Caki2 (cell line): ENCODE measurements at regions not wholly inside any gene's neighbourhood (a gene's known extent, or its start where the extent isn't known, plus 50 kb on each side); places are given as distances from the start of the nearest gene placed in this dataset.

Experiments
- DNase-seq: peaks from one replicate; pipeline ENCODE4 v3.0.0-alpha.2; 2015; ENCODE audit warnings: low read depth
- in situ Hi-C: cut with HindIII; loops from 2 replicates; pipeline ENCODE4 v1.10.0; 2016; ENCODE audit warnings: low sequenced_read_pairs, low pct_unique_long_range_greater_than_20kb, mixed read lengths

DNA sequence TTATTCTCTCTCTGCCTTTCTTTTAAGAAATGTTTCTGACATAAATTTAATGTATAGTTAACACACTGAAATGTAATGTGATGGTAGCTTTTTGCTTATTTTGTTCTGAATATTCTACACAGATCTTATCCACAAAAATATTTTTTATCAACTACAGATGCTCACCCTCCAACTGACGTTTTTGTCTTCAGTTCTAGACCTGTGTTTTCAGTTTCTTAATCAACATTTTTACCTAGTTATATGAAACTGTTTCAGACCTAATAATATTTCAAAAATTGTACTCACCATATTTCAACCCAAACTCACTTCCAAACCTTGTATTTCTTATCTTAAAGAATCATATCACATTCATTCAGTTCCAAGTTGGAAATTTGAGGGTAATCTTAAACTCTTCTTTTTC lies 452.8 kb downstream of the RFPL4B start:
- in situ Hi-C loops, result no loop called here

DNA sequence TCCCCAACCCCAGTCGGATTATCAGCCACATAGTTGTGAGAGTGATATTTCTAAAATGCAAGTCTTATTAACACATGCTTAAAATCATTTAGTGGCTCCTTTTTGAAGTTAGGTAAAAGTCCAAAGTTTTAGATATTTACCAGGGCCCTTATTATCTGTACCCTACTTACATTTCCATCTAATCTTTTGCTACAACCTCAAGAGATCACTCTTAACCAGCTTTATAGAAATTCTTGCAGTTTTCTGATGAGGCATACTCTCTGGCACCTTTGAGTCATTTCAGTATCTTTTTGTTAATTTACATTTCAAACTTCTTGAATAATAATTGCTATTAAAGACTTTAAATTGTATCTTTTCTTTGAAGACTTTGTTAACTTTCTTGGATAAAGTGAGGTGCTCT lies 453.3 kb downstream of the RFPL4B start:
- DNase-seq, result no peak
- in situ Hi-C loops, result no loop called here

More for the DNA sequence above, 452.8 kb downstream of the RFPL4B start:
- DNase-seq, result no peak

DNA sequence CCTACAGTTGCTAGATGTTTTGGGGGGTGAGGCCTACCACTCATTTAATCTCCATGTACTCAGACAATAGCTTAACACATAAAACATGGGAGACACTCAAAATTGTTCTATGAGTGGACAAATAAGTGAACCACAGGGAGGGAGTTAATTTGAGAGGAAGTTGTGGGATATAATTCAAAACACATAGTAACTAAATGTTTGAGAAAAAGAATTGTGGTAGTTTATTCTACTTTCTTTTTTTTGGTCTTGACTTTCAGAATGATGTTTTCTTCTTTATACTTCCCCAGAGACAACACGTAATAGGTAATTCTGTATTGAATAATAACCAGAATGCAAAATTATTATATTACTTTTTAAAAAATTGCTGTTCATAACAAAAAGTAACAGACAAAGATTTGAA lies 453.8 kb downstream of the RFPL4B start:
- in situ Hi-C loops, result no loop called here
- no peak for DNase-seq

DNA sequence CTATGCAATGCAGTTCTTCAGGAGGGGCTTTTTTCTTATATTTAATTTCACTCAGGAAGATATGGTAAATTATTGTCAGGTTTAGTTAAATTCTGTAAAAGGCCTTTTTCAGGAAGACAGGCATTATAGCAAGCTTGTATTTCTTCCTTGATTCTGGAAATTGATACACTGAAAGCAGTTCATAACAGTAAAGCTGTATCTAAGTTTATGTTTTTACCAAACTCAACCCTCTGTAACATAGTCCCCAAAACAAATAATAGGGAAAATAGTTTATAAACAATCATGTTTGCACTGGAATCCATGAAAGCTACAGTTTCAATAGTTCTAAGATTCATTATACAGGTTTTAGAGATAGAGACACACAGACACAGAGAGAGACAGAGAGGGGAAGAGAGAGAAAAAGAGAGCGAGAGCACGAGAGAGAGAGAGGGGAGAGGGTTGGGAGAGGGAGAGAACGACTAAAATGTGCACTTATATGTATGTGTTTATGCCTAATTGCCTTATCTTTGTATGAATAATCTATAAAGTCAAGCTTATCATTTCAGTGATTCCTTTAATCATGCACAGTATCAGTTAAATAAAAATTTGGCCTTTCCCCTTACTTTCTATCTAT lies 454.4 kb downstream of the RFPL4B start:
- no peak for DNase-seq
- in situ Hi-C loops, result no loop called here

DNA sequence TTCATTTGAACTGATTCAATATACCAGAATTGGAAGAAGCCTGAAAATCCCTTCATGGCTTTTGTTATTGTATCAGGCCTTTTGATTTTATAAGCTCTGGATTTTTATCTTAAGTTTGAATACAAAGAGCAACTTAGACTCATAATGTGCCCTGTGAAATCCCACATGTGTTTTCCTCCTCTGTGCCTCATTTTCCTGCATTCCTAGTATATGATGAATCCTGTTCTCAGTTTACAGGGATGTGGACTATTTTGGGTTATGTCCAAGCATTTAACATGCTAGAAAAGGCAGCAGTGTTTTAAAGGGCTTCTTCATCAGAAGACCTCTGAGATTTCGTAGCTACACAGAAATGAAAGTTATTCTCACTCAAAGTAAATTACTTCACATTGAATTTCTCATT lies 455.0 kb downstream of the RFPL4B start:
- no peak for DNase-seq
- in situ Hi-C loops, result no loop called here

DNA sequence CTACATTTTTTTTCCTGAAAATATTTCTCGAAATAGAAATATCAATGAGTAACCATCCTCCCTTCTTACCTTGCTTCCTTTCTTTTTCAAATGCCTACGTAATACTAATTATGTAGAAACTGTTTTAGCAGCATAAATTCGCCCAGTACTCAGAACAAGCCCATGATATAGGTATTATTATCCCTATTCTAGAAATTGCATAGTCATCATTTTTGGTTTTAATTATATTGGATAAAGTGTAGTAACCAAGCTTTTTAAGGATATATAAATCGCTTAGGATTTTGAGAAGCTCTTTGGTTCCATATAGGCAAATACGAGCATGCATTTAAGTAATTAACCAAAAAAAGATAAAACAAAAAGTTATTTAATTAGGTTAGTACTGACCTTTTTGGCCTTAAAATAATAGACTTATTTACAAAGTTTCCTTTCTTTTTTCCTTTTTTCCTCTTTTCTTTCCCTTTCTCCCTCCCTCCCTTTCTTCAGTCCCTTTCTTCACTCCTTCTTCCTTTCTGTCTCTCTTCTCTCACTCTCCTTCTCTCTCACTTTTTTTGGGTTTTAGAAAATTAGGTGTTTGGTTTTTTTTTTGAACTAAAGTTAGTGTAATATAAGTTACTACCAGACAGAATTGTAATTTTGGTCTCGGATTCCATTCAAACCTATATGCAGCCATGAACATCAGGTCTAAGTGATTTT lies 457.7 kb downstream of the RFPL4B start:
- no peak for DNase-seq
- in situ Hi-C loops, result no loop called here

DNA sequence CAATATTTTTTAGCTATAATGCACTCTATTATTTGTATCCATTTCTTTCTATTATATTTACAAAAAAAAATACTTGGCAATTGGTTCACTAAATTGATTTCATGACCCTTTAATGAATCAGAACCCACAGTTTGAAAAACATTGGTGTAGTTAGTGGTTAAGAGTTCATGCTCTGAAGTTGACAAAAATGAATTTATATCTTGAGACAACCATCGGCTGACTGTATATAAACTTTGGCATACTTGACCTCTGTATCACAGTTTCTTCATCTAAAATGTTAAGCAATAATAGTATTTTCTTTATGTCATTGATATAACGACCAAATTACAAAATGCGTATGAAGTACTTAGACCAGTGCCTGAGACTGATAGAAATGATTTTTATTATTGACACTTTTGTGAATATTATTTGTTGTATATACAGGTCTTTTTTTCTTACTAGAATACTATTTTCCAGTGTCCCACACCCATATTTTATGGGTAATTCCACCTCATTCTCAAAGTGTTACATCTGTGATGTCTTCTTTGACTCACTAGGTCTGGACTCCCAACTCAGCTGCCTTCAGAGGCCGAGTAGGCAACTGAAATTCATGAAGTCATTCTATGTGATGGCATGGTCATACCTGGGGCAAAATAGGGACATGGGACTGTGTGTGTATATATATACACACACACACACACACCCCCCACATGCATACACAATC lies 459.2 kb downstream of the RFPL4B start:
- DNase-seq, result no peak
- in situ Hi-C loops, result no loop called here

DNA sequence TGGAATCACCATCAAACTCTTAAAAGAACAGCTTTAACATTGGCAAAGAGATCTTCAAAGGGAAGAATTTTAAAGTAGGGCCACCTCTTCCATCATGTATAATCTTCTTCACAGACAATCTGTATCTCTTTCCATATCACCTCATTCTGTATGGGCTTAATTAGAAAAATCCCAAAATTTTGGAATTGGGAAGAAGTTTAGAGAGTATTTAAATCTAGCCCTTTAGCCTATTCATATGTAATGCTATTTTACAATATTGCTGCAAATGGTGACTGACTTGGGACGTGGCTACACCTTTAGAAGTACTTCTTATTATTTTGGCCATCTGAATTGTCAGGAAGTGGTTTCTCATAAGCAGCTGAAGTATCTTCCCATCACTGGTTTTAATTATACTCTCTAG lies 474.3 kb downstream of the RFPL4B start:
- no peak for DNase-seq
- in situ Hi-C loops, result no loop called here

DNA sequence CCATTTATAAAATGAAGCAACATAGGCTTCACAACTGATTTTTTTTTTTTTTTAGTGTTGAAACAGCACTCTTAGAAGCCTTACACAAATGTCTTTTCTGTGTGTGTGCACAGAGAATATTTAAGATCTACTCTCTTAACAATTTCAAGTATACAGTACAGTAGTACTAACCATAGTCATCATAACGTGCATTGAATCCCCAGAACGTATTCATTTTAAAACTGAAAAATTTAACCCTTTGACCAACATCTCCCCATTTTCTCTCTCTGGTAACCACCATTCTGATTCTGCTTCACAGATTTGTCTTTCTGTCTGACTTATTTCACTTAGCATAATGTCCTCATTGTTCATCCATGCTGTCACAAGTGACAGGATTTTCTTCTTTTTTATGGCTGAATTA lies 475.6 kb downstream of the RFPL4B start:
- DNase-seq, result no peak
- in situ Hi-C loops, result no loop called here

DNA sequence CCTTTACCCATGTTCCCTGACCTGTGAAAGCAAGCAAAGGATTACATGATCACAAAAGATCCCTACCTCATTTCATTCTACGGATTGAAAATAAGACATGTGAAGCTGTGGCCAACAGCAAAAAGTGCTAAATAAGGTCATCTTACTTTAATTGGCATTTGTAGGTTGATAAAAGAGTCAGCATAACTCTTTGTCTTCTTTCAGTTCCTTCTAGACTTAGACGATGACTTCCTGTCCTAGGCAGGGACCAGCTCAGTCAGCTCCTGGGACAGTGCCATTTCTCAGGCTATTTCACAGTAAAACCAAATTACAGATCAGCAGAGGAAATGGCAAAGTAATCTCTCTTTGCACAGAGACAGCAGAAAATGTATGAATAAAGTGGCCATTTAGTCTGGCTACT lies 480.7 kb downstream of the RFPL4B start:
- DNase-seq, result no peak
- in situ Hi-C loops, result no loop called here

DNA sequence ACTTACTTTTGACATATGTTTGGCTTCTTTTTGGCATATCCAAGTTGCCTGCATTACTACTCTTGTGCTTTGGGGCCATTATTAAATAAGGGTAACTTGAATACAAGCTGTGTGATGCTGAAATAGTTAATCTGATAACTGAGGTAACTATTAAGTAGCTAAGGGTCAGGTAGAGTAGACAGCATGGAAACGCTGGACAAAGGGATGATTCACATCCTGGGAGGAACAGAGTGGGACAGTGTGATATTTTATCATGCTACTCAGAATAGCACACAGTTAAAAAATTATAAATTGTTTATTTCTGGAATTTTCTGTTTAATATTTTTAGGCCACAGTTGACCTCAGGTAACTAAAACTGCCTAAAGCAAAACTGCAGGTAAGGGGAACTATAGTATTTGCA lies 483.9 kb downstream of the RFPL4B start:
- in situ Hi-C loops, result no loop called here
- DNase-seq, result no peak

DNA sequence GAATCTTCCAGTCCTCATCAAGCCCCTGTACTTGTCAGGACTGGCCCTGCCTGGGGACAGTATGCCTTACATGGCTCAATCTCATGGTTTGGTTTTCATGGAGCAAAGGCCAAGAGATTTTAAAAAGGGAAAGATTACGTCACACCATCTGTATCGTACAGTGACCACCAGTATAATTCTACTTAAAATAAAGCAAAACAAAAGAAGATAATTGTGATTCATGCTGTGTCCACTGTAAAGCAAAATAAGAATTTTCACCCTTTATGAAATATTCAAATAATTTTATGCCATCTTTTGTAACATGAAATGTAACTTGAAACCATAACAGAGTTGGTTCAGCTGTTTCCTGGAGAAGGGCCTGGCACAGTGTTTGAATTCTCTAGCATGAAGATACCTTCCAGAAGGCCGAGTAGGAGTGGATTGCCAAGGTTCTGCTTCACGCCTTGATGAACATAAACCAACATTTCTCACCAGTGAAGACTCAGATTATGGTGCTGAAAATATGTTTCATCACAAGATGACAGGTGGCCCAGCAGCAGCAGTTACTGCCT lies 486.5 kb downstream of the RFPL4B start:
- no peak for DNase-seq
- in situ Hi-C loops, result no loop called here

DNA sequence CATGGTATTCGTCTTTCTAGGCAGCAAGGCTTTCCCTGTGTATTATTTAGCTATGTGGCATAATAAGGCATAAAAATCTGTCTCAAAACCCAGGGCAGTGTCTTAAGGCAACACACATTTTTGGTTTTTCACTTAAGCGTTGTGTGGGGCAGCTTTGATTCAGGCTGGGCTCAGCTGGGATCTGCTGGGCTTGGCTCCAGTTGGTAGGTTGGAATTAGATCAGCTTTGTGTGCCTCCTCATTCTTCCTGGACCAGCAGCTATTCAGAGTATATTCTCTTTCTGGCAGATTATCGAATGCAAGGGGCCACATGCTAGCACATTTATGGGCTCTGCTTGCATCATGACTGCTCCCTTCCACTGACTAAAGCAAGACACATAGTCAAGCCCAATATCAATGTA lies 487.9 kb downstream of the RFPL4B start:
- in situ Hi-C loops, result no loop called here
- DNase-seq, result no peak

DNA sequence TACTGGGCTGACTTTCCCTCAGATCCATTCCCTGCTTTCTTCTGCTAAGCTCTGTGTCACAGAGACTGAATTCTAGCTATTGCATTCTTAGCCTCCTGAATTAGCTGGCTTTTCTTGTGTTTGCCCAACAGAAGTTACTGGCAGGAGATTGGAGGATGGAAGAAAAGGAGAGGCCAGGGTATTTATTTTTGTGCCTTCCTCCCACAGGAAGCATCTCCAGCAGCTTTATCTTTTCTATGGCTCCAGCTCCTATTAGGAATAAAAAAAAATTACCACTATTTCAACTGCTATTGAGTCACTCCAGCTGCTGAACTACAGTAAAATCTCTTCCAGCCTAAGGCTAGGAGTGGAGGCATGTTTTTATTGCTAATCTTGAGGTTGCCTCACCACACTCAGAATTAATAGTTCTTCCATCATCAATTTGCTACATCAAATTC lies 492.4 kb downstream of the RFPL4B start:
- in situ Hi-C loops, result no loop called here
- DNase-seq, result no peak

DNA sequence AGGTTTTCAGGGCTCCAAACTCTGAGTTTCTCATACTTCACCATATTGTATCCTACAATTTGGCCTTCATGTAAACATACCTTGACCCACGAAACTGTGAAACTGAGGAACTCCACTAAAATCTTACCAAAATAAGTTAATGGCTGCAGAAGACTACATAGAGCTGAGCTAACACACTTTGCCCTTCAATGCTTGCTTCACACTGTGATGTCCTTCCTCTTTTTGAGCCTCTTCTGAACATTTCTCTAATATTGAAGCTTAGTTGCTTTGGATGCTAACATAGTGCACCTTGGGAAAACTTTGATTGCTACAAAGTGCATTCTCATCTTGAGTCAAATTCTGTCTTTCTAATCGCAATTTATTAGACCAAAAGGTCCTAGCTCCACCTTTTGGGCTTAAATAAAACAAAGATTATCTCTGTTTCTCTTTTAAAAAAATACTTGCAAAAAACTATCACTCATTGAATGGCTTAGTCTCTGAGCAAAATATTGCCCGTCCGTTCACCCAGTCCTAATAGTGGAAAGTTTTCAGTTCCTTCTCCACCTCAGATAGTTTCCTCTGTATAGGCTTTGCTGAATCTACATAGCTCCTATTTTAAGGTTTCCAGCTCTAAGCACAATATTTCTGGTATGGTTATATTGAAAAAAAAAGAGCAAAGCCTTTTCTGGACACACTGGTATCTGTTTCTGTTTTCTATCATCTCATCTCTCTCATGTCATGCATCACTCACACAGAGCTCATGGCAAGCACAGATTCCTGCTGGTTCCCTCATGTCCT lies 494.6 kb downstream of the RFPL4B start:
- in situ Hi-C loops, result no loop called here
- DNase-seq, result no peak

DNA sequence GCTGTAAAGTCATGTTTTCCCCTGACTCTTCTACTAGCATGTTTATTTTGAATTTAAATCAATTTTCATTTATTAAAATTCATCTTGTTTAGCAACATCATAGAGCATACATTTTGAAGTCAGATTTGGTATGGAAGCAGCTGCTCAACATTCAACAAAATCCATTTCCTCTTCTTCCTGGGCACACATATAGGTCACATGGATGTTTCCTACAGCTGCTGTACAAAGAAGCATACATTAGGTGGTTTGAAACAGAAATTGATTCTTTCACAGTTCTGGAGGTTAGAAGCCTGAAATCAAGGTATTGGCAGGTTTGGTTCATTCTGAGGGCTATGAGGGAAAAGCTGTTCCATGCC lies 495.2 kb downstream of the RFPL4B start:
- in situ Hi-C loops, result no loop called here
- DNase-seq, result no peak

DNA sequence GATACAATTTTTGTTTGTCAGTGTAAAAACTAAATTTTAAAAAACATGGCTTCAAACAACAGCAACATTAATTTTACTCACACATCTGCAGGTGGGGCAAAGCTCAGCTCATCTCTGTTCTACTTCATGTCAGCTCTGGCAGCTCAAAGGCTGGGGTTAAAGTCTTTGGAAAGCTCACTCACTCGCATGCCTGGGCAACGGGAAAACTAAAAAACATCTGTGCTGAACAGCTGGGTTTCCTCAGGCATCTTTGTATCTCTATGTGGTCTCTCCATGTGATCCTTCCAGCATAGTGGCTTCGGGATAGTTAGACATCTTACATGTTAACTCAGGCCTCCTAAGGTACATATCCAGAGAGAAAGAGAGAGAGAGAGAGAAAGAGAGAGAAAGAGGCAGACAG lies 499.6 kb downstream of the RFPL4B start:
- no peak for DNase-seq
- in situ Hi-C loops, result no loop called here

DNA sequence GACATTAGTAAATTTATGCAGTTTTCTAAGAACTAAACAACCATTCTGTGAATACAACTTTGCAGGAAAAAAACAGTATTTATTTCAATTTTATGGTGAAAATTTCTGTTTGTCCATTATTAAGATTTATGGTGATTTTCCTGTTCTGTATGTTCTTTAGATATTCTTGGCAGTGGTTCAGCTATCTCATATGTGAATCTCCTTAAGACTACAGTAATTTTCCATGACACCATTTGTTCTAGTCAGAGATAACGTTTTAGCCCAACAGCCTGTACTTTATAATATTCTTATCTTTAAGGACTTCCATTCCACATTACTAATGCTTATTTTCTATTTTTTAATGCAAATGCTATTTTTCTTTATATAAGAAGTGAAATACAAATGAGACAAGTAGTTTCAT lies 504.0 kb downstream of the RFPL4B start:
- DNase-seq, result no peak
- in situ Hi-C loops, result no loop called here

DNA sequence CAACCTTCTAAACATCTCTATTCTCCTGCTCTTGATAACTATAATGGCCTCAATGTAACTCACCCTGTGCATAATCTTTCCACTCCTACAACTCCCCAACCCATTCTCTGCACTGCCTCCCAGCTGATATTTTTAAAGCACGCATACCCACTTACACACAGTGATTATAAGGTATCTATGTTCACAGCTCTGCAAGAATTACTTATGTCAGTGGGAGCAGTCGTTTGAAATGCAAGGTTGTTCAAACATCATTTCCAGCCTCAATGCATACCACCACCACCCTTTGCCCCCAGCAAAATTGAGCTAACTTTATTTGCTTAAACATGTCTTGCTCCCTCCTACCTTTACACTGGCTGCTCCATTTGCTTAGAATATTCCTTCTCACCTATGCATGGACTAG lies 506.0 kb downstream of the RFPL4B start:
- in situ Hi-C loops, result no loop called here
- DNase-seq, result no peak
